GM18502 (cell line): ENCODE measurements at regions not wholly inside any gene's neighbourhood (a gene's known extent, or its start where the extent isn't known, plus 50 kb on each side); places are given as distances from the start of the nearest gene placed in this dataset.

Source experiments
- ATAC-seq: cut with Tn5 transposase; IDR thresholded peaks from one replicate; pipeline ENCODE4 v1.9.1; 2021; ENCODE audit warnings: mild to moderate bottlenecking; ENCODE audit not compliant: unreplicated experiment, poor library complexity

DNA sequence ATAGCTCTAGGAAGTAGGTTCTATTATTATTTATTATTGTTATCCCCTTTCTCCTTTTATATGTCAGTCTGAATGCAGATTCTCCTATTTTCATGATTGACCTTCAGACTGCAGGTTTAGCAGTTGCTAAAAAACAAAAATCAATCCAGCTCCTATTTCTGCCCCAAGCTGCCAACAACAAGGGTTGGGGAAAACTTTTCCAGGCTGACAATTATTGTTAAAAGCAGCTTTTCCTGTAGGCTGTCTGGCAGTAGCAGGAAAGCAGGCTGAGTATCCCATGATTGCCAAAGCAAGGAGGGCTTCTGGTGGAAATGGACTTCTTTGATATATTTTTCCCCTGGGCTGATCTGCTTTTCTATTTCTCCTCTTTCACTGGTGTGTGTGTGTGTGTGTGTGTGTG, 78.0 kb upstream of the CTLA4 start:
- no peak for ATAC-seq

DNA sequence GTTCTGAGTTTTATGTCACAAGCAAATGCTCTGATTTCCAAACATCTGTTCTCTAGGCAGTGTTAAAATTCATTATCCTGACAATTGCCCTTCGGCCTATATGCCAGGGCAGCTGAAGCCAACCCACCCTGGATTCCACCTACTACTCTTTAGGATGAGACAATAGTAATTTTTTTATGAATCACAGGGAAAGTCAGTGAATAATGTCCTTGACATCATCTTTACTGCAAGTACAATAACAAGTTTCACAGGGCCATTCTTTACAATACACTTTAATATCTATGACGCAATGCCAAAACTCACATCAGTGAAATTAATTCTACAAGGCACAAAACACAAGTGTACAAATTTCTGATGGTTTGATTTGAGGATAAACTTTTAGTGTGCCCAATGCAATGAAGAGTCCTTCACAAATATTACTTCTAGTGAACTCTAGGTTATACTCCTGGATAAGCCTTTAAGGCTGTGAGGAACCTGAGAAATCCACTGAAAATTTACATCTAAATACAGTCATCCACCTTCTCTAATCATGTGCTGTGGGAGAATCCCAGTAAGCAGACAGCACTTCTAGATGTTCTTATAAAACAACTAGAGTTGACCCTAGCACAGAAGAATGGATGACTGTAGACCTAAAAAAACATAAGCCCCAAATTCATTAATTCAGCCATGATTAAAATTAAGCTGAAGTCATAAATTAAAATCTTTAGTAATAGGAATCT, 77.3 kb upstream of the CTLA4 start:
- ATAC-seq = no peak

DNA sequence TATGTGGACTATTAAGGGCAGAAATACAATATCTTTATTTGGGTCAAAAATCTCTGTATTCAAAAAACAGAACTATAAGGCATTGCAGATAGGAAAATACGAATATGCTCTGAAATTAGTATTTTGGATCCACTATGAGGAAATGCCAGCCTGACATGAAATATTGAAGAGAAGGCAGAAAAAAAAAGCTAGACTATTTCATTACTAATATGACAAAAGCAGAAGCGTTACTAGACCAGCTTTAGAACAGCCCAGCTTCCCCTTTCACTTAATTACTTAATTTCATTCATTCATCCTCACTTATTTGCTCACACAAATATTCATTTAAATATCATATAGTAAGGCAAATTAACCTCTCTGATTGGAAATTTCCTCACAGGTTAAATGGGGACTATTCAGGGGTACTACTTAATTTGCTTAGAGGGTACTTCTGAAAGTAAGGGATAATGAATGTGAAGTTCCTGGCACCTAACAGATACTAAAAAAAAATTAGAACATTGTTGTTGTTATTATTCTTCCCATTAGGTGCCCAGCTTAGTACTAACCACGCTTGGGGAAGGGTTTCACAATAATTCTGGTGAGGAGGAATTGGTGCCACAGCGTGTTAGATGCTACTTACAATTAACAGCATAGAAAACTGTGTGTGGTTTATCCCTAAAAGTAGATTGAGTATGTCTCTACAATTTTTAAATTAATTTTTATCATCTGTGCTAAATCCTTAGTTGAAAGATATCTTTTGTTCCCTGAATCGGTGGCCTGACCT, 71.1 kb upstream of the CTLA4 start:
- no peak for ATAC-seq

DNA sequence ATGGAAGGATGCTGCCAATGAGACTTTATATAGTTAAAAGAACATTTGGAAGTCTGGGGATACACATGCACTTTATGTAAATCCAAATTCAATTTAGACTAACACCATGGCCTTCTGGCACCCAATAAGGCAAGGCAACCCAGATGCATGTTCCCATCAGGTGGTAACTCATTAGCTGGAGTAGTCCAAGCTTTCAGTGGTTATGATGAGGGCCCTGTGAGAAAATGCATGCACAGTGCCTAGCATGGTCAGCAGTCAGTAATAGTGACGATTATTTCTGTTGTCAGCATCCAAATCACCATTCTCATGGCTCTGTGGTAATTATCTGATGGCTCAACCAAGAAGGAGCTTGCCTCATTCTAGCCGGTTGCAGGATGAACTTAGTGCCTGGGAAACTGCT, 70.3 kb upstream of the CTLA4 start:
- no peak for ATAC-seq

DNA sequence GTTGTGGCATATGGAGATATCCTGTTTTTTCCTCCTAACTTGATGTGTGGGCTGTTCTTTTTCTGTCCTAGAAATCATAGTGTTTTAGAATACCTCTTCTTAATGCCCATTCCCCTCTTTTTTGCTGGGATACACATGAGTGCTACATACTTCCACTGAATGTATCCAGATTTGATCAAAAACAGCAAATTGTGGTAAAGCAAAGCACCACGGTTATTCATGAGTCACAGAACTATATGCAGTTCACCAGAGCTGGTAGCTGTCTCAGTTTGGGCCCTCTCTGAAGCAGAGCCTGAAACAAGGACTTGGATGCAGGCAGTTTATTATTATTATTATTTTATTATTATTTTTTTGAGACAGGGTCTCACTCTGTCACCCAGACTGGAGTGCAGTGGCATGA, 69.9 kb upstream of the CTLA4 start:
- ATAC-seq = no peak

DNA sequence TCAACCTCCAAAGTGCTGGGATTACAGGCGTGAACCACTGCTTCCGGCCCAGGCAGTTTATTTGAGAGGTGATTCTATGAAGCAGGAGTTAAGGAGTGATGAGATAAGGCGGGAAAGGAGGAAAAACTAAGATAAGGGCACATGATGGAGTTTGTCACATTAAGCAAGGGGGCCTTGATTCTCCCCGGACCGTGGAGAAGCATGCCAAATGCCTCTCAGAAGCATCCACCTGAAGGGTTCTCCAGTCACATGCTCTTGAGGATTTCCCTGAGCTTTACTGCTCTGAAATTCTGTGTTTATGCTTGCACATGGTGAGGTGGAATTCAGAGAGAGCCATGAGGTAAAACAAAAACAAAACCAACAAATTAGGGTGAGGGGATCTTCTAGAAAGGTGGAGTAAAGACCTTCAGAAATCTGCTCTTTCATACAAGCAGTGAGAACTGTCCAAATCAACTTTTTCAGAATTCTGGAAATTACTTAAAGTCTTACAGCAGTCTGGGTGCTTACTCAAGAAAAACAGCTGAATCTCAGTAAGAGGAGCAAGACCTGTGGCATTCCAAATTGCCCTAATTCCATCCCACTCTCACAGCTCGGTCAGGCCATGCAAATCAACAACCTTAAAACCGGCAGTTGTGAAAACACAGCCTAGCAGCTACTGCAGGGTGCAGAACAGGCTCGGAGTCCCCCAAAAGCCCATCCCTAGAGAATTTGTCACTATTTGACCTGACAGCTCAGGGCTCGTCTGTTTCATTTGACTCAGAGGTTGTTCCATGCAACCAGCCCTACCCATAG, 69.1 kb upstream of the CTLA4 start:
- ATAC-seq = peak; percentile 40

DNA sequence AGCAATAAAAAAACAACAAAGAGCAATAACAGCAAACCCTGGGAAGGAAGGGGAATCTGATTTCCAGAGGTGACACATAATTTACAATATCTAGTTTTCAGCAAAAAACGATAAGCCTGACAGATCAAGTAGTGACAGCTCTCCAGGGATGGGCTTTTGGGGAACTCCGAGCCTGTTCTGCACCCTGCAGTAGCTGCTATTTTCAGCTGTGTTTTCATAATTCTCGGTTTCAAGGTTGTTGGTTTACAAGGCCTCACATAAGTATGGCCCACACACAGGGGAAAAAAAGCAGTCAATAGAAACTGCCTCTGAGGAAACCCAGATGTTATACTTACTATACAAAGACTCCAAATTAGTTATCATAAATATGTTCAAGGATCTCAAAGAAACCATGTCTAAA, 67.7 kb upstream of the CTLA4 start:
- ATAC-seq = peak; percentile 92

DNA sequence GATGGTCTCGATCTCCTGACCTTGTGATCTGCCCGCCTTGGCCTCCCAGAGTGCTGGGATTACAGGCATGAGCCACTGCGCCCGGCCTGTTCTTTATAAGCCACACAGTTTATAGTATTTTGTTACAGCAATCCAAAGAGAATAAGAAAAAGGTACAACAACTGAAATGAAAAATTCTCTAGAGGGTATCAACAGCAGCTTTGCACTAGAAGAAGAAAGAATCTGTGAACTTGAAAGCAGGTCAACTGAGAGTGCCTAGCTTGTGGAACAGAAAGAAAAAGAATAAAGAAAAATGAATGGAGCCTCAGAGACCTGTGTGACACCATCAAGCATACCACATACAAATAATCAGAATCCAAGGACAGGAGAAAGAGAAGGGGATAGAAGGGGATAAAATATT, 66.8 kb upstream of the CTLA4 start:
- no peak for ATAC-seq

DNA sequence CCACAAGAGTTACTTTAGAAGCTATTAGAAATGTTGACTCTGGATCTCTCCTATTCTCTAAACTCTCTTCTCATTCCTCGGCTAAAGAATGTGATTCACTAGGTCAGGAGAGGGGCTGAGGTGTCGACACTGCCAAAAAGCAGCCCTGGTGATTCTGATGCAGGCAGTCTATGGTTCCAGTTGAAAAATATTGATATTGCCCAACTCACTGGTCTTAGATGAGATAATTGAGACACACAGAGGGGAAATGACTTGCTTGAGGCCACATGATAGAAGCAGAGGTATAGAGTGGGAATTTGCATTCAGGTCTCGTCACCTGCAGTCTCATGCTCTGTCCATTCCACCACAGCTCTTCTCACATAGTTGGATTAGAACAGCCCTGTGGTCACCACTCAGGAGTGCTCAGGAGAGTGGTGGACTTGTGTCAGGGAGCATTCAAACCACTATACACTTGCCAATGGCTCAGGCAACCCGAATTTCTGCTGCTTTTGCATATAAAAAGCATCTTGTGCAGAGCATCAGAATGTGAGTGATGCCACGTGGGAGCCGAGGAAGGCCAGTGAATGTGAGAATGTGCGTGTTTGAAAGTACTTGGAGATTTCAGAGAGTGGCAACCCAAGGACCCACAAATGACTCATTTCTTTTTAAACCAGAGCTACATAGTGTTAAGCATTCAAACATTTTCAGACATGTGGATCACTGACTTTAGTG, 65.1 kb upstream of the CTLA4 start:
- ATAC-seq = no peak

DNA sequence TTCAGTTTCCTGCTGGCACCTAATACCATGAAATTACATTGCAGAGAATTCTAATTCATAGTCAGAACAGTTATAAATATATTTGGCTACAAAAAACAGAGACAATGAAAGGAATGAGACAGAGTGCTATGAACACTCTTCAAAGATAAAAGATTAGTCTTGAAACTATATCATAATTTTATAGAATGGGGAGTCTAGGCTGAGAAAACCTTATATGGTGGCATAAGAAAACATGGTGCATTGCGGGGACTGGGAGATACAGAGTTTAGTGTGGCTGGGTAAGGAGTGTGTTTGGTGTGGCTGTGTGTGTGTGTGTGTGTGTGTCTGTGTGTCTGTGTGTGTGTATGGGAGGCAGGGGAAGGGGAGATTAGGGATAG, 64.5 kb upstream of the CTLA4 start:
- ATAC-seq = no peak

DNA sequence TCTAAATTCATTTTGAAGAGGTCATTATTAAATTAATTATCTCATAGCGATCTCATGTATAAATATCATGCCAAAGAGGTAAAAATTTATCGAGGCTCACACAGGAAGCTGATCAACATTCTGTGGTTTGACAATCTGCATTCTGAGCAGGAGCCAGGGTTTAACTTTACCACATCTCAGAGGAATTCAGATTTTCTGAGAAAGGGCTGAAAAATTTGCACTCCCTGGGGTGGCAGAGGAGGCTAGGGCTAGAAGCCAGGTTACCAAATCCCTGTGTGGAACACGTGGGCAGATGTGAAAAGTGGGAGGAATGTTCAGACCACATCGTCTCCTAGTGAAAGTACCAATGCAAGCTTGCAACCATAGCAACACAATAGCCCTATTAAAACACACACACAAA, 63.5 kb upstream of the CTLA4 start:
- no peak for ATAC-seq

DNA sequence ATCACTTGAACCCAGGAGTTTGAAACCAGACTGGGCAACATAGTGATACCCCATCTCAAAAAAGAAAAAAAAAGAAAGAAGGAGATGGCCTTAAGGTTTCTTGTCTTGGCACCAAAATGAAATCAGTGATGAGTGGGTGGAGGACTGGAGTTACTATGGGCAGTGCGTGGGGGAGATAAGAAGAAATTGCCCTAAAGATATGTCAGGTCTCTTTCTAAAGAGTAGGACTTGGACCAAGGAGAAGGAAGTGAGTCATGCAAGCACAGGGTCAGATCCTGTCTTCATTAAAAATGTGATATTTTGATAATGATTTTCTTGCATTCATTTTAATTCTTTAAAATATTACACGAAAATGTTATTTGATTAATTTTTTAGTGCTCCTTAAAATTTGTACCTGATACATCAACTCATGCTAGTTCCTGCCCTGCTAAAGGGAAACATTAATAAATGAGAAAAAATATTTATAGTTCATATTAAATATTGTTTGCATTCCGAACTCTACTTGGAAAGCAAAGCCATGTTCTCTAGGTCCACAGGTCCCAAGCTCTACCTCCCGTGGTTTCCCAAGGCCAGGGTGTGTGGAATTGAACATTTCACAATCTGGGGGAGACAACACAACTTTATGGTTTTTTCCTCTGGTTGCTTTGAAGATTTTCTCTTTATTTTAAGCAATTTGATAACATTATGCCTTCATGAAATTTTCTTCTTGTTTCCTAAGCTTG, 62.6 kb upstream of the CTLA4 start:
- ATAC-seq = no peak

DNA sequence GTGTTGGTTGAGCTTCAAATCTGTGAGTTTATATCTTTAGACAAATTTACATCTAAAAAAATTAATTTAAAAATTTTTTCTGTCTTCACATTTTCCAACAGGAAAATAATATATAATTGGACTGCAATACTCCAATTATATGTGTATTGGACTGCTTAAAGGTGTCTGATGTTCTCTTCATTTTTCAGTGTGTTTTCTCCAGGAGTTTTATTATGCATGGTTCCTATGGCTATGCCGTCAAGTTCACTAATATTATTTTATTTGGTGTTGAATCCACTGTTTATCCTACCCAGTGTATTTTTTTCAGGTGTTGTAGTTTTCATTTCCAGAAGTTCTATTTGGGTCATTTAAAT, 62.1 kb upstream of the CTLA4 start:
- no peak for ATAC-seq

DNA sequence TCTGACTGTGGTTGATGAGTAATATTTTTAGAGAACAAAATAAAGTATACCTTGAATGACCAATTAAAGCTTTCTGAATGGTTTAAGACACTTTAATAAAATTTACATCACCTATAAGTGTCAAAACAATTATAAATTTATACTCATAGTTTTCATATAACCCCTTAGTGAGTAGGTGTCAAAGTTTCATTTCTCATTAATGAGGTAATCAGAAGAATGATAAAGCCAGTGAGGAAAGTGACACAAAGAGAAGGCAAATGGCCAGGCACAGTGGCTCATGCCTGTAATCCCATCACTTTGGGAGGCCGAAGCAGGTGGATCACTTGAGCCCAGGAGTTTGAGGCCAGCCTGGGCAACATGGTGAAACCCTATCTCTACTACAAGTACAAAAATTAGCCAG, 60.8 kb upstream of the CTLA4 start:
- no peak for ATAC-seq

DNA sequence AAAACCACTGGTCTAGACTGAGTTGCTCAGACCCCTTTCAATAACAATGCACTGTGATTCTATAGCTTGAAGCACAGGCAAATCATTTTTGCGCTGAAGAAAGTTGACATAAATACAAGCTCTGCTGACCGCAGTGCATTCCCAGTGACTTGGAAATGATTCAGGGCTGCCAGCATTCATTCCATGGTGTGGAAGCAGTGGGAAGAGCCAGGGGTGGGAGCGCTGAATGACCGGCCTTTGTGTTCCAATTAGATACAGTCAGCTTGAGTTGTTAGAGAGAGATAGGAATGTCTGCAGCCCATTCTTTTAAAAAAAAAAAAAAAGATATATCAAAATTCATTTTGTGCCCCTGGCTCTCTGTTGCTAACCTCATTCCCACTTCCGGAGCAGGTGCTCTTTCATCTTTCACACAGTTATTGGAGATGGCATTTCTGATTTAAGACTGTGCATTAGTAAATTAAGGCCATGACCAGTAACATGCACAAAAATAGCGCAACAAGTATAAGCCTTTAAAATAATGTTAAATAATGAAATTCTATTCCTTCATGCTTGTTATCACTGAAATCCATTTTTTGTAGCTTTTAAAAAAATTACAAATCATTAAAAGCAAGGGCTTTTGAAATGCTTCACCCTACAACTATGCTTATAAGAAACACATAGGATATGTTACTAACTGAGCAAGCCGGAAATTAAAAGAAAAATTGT, 59.4 kb upstream of the CTLA4 start:
- ATAC-seq = no peak

DNA sequence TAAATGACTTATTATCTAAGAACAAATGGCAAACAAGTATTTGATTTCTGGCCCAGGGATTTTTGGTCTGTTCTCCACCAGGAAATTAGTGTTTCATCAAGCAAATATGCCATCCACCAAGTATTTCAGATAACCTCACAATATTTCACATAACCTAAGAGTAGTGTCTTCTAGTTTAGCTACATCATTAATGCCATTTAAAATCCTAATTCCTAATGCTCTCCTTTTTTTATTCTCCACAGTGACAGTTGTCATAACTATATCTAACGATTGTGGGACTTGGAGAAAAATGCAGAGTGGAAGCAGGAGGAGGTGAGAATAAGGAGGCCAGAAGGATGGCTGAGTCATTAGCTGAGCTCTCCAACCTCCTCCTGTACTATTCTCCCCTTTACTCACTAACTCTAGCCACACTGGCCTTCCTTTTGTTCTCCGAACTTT, 58.5 kb upstream of the CTLA4 start:
- no peak for ATAC-seq

DNA sequence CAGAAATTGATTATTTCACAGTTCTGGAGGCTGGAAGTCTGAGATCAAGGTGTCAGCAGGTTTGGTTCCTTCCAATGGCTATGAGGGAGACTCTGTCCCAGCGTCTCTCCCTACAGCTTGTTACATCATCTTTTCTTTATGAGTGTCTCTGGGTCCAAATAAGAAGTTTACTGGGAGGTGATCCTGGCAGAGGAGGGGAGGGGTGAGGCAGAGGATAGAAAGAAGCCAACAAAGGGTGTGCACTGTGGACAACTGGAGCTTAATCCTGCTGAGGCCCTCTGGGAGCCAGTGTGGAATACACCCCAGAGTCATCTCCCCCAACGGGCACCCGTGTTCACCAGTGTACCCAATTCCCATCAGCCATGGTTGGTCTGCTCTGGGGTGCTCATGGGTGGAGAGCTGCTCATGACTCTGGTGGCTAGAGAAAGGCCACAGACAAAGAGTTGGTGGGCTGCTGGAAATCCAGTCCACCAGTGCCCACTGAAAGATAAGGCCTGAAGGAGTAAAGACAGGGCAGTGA, 57.5 kb upstream of the CTLA4 start:
- ATAC-seq = no peak

DNA sequence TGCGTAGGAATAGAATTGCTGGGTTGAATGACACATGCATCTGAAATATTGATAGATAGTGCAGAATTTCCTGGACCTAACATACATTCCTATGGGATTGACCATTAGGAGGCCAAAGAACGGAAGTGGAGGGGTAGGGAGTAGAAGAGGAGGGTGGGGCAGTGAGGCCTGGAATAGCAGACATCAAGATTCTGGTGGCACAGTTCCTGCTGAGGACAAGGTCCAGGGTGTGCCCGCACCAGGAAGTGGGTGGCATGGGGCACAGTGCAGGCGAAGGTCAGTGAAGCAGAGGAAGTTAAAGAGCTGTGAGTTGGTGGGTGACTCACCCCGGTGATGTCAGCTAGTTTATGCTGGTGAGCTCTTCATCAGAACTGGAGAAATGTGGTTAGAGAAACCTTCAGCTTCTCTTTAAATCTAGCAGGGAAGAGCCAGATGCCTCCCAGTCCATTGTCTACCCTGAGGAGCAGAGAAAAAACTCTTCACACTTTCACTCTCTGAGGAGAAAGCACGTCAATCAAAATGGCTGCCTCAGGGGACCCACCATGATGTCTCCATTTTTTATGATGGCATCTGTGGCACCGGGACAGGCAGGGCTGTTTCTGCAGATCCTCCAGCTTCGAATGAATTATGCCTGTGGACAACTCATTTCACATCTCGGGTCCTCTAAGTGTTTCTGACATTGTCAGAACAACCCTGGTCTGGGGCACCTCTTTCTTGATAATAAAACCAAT, 55.9 kb upstream of the CTLA4 start:
- peak; percentile 69 for ATAC-seq
